ENCODE measurements at regions not wholly inside any gene's neighbourhood (a gene's known extent, or its start where the extent isn't known, plus 50 kb on each side); places are given as distances from the start of the nearest gene placed in this dataset.

DNA sequence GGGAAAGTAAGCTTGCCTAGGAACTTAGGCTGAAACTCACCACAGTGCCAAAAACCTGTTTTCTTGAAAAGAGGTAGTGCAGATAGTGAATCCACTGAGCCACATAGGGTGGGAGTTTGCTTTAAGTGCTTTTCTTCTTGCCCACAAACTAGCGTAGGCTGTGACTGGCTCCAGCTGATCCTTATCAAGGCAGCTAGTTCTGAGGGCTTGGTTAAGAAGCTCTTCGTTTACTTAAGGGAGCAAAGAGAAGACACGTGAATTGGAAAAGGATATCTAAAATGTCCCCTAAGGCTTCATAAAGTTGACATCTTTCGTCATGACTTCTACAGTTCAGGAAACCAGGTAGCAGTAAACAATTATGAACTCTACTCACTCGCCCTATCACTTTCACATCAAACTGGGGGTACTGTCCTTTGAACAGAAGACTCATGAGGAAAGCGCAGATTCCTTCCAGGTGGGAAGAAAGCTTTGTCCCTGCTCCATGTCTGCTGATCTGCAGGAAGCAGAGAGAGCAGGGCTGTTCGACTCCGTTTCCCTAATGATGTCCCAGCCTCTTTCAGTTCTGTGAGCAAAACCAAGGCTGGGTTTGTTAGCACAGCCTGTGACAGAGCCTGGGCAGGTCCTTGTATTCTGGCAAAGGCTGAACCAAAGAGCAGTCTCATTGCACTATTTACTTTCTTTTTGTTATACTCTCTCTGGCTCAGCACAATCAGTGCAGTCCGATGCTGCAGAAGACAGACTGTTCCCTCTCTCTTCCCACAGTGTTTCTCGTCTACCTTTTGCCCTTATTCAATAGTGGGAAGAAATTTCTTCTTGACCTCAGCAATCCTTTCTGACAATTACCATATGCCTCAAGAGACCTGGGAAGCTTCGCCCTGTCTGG is 93.5 kb upstream of the ETV6 start:
- TF ChIP-seq, protein P1, sequence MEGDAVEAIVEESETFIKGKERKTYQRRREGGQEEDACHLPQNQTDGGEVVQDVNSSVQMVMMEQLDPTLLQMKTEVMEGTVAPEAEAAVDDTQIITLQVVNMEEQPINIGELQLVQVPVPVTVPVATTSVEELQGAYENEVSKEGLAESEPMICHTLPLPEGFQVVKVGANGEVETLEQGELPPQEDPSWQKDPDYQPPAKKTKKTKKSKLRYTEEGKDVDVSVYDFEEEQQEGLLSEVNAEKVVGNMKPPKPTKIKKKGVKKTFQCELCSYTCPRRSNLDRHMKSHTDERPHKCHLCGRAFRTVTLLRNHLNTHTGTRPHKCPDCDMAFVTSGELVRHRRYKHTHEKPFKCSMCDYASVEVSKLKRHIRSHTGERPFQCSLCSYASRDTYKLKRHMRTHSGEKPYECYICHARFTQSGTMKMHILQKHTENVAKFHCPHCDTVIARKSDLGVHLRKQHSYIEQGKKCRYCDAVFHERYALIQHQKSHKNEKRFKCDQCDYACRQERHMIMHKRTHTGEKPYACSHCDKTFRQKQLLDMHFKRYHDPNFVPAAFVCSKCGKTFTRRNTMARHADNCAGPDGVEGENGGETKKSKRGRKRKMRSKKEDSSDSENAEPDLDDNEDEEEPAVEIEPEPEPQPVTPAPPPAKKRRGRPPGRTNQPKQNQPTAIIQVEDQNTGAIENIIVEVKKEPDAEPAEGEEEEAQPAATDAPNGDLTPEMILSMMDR (conservative IDR thresholded peaks at IDR 0.05; ENCODE audit: low read depth, low read length): no peak
- peak overlapping the region; percentile 5 for H3K4me3 ChIP-seq (ENCODE audit: low read depth, low read length)

DNA sequence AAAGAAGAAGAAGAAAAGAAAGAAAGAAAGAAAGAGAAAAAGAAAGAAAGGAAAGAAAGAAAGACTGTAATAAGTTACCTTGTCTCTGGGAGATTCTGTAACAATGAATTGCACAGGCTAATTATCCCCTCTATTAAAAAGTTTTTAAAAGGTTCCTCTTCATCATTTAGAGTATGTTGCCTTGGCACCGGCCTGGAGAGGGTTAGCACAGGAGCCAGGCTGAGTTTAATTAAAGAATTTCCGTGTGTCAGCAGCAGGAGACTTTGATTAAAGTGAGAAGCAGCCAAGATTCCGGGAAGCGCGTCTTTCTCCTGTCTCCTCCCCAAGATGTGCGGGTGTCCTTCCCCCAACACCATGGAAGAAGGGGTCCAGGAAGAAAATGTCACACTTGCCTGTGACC is 92.8 kb upstream of the ETV6 start:
- no peak for DNase-seq (ENCODE audit: low read depth)
- H3K4me3 ChIP-seq (ENCODE audit: low read depth, low read length): no peak overlapping the region
- TF ChIP-seq, protein P1 (conservative IDR thresholded peaks at IDR 0.05; ENCODE audit: low read depth, low read length): no peak

More for the DNA sequence above, 93.5 kb upstream of the ETV6 start:
- no peak for DNase-seq (ENCODE audit: low read depth)

DNA sequence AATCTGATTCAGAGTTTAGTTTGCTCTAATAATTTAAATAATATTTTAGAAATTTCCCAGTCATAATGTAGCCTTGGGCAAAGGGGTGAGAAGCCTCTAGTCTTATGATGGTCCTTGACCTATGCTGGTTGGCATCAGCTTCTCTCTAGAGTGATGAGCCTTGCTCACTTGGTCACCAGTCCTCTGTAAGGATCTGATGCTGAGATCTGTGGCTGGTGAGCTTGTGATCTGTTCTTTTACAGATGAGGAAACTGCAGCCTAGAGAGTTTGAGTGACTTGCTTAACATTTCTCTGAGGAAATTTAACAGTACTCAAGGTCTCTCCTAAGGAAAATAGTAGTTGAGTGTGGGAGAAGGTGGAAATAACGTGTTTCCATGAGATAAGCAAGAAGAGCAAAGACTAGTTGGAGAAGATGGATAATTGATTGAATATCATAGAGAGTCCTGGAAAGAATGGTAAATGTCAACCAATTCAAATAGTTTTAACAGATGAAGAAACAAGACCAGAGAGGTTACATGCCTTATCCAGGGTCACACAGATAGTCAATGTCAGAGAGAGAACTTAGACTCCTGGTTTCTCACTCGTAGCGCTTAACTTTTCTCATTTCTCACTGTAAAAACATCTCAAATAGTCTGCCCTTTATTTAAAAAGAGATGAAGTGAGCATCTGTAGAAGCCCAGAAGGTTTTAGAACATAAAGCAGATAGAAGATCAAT is 89.7 kb upstream of the ETV6 start:
- no peak overlapping the region for H3K4me3 ChIP-seq (ENCODE audit: low read depth, low read length)
- TF ChIP-seq, protein P1 (conservative IDR thresholded peaks at IDR 0.05; ENCODE audit: low read depth, low read length): no peak
- DNase-seq (ENCODE audit: low read depth): no peak

DNA sequence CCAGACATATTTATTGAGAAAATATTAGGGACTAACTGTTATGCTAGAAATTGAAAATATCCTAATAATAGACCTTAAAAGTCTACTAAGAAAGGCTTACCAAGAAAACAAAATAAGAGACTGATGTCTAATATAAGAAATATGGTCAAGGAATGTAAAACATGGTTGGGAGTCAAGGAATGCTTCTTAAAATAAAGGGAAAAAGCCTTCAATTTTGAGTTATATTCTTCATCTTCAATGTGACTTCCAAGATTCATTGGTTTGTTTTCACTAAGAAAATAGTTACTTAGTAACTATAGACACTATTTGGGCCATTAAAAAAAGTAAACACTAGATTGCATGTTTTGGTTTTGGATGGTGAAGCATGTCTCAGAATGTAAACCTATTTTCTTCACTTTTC is 88.1 kb upstream of the ETV6 start:
- DNase-seq (ENCODE audit: low read depth): no peak
- no peak overlapping the region for H3K4me3 ChIP-seq (ENCODE audit: low read depth, low read length)
- TF ChIP-seq, protein P1 (conservative IDR thresholded peaks at IDR 0.05; ENCODE audit: low read depth, low read length): no peak

DNA sequence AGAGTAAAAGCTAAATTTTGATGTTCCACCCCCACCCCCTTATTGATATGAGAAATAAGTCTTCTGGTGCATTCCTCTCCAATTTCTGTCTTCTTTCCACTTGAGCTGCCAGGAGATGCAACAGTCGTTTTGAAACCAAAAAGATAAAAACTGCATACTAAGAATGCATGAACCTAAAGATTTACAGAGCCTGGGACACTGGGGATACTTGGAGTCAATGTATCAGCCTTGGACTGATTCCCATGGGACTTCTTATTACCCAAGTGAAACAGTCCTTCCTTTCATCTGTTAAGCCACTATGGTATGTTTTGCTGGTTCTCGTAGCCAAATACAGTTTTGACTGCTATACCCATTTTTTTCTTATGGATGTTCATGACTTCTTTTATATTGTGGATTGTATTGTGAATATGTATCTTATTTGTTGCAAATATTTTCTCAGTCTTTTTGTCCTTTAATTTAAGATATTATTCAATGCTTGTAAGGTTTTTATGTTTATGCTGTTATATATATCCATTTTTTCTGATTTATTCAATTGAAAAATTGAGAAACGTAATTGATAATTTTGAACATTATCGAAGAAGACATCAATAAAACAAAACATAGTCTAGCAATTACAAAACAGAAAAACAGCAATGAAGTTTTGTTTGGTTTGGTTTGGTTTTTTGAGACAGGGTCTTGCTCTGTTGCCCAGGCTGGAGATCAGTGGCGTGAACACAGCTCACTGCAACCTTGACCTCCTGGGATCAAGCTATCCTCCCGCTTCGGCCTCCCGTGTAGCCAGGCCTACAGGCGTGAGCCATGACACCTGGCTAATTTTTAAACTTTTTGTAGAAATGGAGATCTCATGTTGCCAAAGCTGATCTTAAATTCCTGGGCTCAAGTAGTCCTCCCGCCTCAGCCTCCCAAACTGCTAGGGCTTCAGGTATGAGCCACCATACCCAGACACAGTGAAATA is 85.4 kb upstream of the ETV6 start:
- H3K4me3 ChIP-seq (ENCODE audit: low read depth, low read length): no peak overlapping the region
- TF ChIP-seq, protein P1 (conservative IDR thresholded peaks at IDR 0.05; ENCODE audit: low read depth, low read length): no peak
- no peak for DNase-seq (ENCODE audit: low read depth)

DNA sequence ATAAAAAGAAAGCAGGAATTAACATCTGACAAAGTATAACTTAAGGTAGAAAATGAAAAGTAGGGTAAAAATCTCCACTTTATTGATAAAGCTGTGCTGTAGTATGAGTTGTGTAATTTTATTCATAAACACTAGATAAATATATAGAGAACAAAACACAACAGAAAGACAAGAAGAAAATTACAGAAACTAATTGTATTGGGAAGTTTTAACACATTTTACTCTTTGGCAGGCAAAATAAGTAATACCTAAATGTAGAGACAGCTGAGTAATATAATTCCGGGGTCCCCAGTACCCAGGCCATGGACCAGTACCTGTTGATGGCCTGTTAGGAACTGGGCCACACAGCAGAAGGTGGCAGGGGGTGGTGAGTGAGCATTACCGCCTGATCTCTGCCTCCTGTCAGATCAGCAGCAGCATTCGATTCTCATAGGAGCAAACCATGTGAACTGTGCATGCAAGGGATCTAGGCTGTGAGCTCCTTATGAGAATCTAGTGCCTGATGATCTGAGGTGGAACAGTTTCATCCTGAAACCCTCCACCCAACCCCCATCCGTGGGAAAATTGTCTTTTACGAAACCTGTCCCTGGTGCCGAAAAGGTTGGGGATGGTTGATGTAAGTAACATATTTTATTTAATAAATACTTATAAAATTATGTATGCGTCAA is 84.4 kb upstream of the ETV6 start:
- TF ChIP-seq, protein P1 (conservative IDR thresholded peaks at IDR 0.05; ENCODE audit: low read depth, low read length): no peak
- no peak overlapping the region for H3K4me3 ChIP-seq (ENCODE audit: low read depth, low read length)
- DNase-seq (ENCODE audit: low read depth): no peak
